Epithelial cell of proximal tubule (primary cell): ENCODE measurements at regions not wholly inside any gene's neighbourhood (a gene's known extent, or its start where the extent isn't known, plus 50 kb on each side); places are given as distances from the start of the nearest gene placed in this dataset.
A peak's percentile ranks its signal among the peaks of the same experiment; 100 is the strongest.

ENCODE experiments used
- DNase-seq: peaks from one replicate; pipeline ENCODE4 v3.0.0-alpha.2; 2011; ENCODE audit warnings: low read depth
- H3K4me3 ChIP-seq: 2 replicates; pipeline ENCODE4 v1.5.1; 2011; ENCODE audit warnings: low read depth, mild to moderate bottlenecking, low read length
- CTCF ChIP-seq: conservative IDR thresholded peaks from 2 replicates; pipeline ENCODE4 v1.5.1; 2012; ENCODE audit warnings: low read depth, mild to moderate bottlenecking, low read length

- H3K4me3 ChIP-seq: no peak overlapping the region
- no peak for TF ChIP-seq CTCF
- no peak for DNase-seq
Observed at GRCh38 chr2:149653831-149654445, 66.4 kb upstream of the MMADHC start.

GRCh38 chr2:149652926-149653325 lies 65.4 kb upstream of the MMADHC start:
- TF ChIP-seq CTCF: no peak
- DNase-seq: no peak
- H3K4me3 ChIP-seq: no peak overlapping the region

GRCh38 chr2:149652526-149652925 lies 65.0 kb upstream of the MMADHC start:
- no peak for DNase-seq
- no peak for TF ChIP-seq CTCF
- no peak overlapping the region for H3K4me3 ChIP-seq

- no peak overlapping the region for H3K4me3 ChIP-seq
- TF ChIP-seq CTCF: no peak
- DNase-seq: no peak
Observed at GRCh38 chr2:149651229-149651628, 63.7 kb upstream of the MMADHC start.

GRCh38 chr2:149650006-149650405 lies 62.4 kb upstream of the MMADHC start:
- TF ChIP-seq CTCF: no peak
- no peak for DNase-seq
- no peak overlapping the region for H3K4me3 ChIP-seq

- H3K4me3 ChIP-seq: no peak overlapping the region
- peak; percentile 22 for TF ChIP-seq CTCF
- DNase-seq: peak; percentile 90
Observed at GRCh38 chr2:149648282-149649030, 60.9 kb upstream of the MMADHC start.

- no peak overlapping the region for H3K4me3 ChIP-seq
- peak; percentile 55 for TF ChIP-seq CTCF
- DNase-seq: no peak
Observed at GRCh38 chr2:149645391-149645790, 57.8 kb upstream of the MMADHC start.
